ENCODE measurements at regions not wholly inside any gene's neighbourhood (a gene's known extent, or its start where the extent isn't known, plus 50 kb on each side); places are given as distances from the start of the nearest gene placed in this dataset.
A peak's percentile ranks its signal among the peaks of the same experiment; 100 is the strongest.

DNA sequence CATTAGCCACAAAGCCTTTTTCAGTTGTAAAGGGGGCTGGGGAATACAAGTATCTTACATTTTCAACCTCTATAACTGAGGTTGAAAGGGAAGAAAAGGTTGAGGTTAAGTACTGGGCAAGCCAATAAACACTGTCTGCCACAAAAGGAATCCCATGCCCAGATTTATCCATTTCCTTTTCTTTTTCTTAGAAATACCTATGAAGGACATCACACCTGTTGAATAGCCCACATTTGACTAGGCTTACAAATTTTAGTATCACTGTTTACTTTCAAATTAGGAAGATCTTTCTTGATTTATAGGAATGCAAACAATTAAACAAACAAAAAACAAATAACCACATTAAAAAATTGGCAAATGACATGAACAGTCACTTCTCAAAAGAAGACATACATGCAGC is 81.0 kb upstream of the CAV2 start:
- TF ChIP-seq, protein P1, sequence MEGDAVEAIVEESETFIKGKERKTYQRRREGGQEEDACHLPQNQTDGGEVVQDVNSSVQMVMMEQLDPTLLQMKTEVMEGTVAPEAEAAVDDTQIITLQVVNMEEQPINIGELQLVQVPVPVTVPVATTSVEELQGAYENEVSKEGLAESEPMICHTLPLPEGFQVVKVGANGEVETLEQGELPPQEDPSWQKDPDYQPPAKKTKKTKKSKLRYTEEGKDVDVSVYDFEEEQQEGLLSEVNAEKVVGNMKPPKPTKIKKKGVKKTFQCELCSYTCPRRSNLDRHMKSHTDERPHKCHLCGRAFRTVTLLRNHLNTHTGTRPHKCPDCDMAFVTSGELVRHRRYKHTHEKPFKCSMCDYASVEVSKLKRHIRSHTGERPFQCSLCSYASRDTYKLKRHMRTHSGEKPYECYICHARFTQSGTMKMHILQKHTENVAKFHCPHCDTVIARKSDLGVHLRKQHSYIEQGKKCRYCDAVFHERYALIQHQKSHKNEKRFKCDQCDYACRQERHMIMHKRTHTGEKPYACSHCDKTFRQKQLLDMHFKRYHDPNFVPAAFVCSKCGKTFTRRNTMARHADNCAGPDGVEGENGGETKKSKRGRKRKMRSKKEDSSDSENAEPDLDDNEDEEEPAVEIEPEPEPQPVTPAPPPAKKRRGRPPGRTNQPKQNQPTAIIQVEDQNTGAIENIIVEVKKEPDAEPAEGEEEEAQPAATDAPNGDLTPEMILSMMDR (conservative IDR thresholded peaks at IDR 0.05; ENCODE audit: low read length): no peak
- no peak for DNase-seq (ENCODE audit: low read depth)
- no peak overlapping the region for H3K4me3 ChIP-seq (ENCODE audit: low read length)

GRCh38 chr7:116420003-116420402 is 79.5 kb upstream of the CAV2 start:
- no peak overlapping the region for H3K4me3 ChIP-seq (ENCODE audit: low read length)
- TF ChIP-seq, protein P1 (conservative IDR thresholded peaks at IDR 0.05; ENCODE audit: low read length): no peak
- no peak for DNase-seq (ENCODE audit: low read depth)

DNA sequence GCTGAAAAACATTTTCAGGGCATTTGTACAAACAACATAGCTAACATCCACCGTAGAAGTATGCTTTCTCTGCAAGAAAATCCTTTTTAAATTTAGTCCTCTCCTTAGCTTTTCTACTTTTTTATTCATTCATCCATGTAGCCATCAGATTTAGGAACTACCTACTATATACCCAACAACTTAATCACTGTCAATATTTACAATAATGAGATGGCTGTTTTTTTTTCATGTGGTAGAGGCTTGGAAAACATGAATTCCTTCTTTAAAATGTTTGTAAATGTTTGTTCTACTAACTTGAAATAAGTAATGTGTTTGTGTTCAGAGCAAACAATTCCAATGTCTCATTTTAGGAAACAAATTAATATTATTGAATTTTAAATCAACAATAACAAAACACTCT is 78.2 kb upstream of the CAV2 start:
- H3K4me3 ChIP-seq (ENCODE audit: low read length): no peak overlapping the region
- TF ChIP-seq, protein P1 (conservative IDR thresholded peaks at IDR 0.05; ENCODE audit: low read length): no peak
- no peak for DNase-seq (ENCODE audit: low read depth)

DNA sequence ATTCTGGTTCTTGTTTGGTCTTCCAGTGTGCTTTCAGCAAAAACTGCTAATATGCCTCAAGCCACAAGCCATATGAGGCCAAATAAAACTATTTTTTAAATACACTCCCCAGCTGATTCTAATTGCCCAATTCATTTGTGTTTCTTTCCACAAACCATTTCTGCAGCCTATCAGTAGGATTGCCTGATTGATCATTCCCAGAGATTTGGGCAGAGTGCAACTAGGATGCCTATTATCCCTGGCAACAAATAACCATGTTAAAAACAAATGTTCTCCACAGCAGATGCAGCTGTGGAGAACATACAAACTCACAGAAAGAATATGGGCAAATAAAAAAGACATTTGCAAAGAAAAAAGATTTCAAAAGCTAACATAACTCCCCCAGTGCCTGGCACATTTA is 76.9 kb upstream of the CAV2 start:
- TF ChIP-seq, protein P1 (conservative IDR thresholded peaks at IDR 0.05; ENCODE audit: low read length): no peak
- no peak overlapping the region for H3K4me3 ChIP-seq (ENCODE audit: low read length)
- peak; percentile 29 for DNase-seq (ENCODE audit: low read depth)

- H3K4me3 ChIP-seq (ENCODE audit: low read length): no peak overlapping the region
- TF ChIP-seq, protein P1 (conservative IDR thresholded peaks at IDR 0.05; ENCODE audit: low read length): no peak
- no peak for DNase-seq (ENCODE audit: low read depth)
Measured at GRCh38 chr7:116423499-116423898, 76.0 kb upstream of the CAV2 start.

- no peak overlapping the region for H3K4me3 ChIP-seq (ENCODE audit: low read length)
- TF ChIP-seq, protein P1 (conservative IDR thresholded peaks at IDR 0.05; ENCODE audit: low read length): no peak
- DNase-seq (ENCODE audit: low read depth): no peak
Measured at GRCh38 chr7:116425647-116426209, 73.8 kb upstream of the CAV2 start.

- TF ChIP-seq, protein P1 (conservative IDR thresholded peaks at IDR 0.05; ENCODE audit: low read length): no peak
- peak; percentile 79 for DNase-seq (ENCODE audit: low read depth)
- no peak overlapping the region for H3K4me3 ChIP-seq (ENCODE audit: low read length)
Measured at GRCh38 chr7:116426428-116427156, 72.9 kb upstream of the CAV2 start.

Measured in AG10803 (cell line).